NT2/D1 (cell line): ENCODE measurements at regions not wholly inside any gene's neighbourhood (a gene's known extent, or its start where the extent isn't known, plus 50 kb on each side); places are given as distances from the start of the nearest gene placed in this dataset.

Experiments
- DNase-seq: peaks from one replicate; pipeline ENCODE4 v3.0.0-alpha.2; 2011; ENCODE audit warnings: low read depth, low spot score
- H3K27me3 ChIP-seq: 2 replicates; pipeline ENCODE4 v1.6.0; 2011; ENCODE audit warnings: mild to moderate bottlenecking; ENCODE audit not compliant: insufficient read length, insufficient read depth
- H3K36me3 ChIP-seq: 2 replicates; pipeline ENCODE4 v1.6.1; 2011; ENCODE audit warnings: mild to moderate bottlenecking, low read length, mixed read lengths; ENCODE audit not compliant: insufficient read depth, insufficient read length
- H3K4me1 ChIP-seq: 2 replicates; pipeline ENCODE4 v1.5.1; 2011; ENCODE audit not compliant: insufficient read depth, insufficient read length
- H3K4me3 ChIP-seq: 2 replicates; pipeline ENCODE4 v1.5.1; 2011; ENCODE audit warnings: low read depth; ENCODE audit not compliant: insufficient read length
- H3K9ac ChIP-seq: 2 replicates; pipeline ENCODE4 v1.6.0; 2011; ENCODE audit warnings: low read depth; ENCODE audit not compliant: insufficient read length
- H3K9me3 ChIP-seq: 2 replicates; pipeline ENCODE4 v1.5.1; 2011; ENCODE audit warnings: mild to moderate bottlenecking, low read length; ENCODE audit not compliant: insufficient read depth
- SUZ12 ChIP-seq: IDR thresholded peaks from 2 replicates; pipeline ENCODE4 v1.6.1; 2011; ENCODE audit not compliant: insufficient read length, insufficient read depth; ENCODE audit errors: extremely low read depth
- YY1 ChIP-seq: IDR thresholded peaks from 2 replicates; pipeline ENCODE4 v1.6.1; 2011; ENCODE audit not compliant: insufficient read length, insufficient read depth
- ZNF274 ChIP-seq: IDR thresholded peaks from 2 replicates; pipeline ENCODE4 v1.6.1; 2011; ENCODE audit warnings: mild to moderate bottlenecking, low read depth, low read length

DNA sequence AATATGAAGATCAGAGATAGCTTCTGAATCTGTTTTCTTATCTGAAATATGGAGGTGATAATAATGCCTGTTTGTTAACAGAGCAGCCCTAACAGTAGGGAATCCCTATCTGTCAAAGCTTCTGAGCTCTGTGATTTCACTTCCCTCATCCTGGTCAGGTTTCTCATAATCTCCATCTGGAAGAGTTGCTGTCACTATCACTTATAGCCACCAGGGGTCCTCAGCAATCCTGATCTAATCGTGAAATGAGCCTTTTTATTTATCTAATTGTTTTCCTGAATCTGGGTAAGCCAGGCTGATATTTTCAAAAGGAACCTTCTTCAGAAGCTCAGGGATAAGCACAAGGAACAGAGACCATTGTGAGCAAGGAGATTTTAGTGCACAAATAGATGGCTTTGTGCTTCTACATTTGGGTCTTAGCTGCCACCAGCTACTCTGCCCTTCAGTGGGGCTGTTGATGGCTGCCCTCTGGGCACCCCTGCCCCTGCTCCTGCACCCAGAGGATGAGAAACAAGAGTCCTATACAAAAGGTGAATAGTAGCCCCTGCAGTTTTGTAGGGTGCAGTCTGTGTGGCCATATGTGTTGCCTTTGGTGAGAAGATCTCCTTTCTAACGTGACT, 196.4 kb upstream of the RADX start:
- H3K4me1 ChIP-seq: no peaks in the 10 kb centered on the region
- no peaks in the 10 kb centered on the region for H3K36me3 ChIP-seq
- no peaks in the 10 kb centered on the region for H3K9me3 ChIP-seq
- no peaks in the 10 kb centered on the region for H3K27me3 ChIP-seq
- no peak overlapping the region for H3K9ac ChIP-seq
- TF ChIP-seq SUZ12: no peak
- no peak overlapping the region for H3K4me3 ChIP-seq
- peak; percentile 20 for DNase-seq

- Histone ChIP-seq H3K9ac (no peak overlapping the region), H3K4me1 (no peaks in the 10 kb centered on the region), H3K4me3 (no peak overlapping the region), H3K9me3 (no peaks in the 10 kb centered on the region), H3K36me3 (no peaks in the 10 kb centered on the region), H3K27me3 (no peaks in the 10 kb centered on the region)
- DNase-seq: no peak
- TF ChIP-seq SUZ12 (no peak), ZNF274 (no peak), YY1 (no peak)
These were observed 175.1 kb upstream of the RADX start for GRCh38 chrX:106436691-106437090.

DNA sequence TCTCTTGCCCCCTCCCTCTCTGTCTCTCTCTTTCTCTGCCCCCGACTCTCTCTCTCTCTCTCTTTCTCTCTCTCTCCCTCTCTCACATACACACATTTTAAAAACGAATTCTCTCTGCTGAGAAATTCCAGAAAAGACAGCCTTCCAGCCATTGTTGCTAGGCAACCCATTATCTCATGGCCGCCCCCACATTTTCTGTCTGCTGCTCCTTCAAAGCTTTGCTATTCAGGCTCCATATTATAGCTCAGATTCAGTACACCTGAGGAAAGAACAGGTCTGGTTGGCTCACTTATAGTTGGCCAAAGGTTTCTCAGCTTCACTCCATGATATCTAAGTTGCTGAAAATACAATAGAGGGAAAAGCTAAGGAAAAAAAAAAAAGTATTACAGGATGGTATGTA, 174.4 kb upstream of the RADX start:
- H3K9me3 ChIP-seq: no peaks in the 10 kb centered on the region
- H3K9ac ChIP-seq: no peak overlapping the region
- H3K4me3 ChIP-seq: no peak overlapping the region
- no peaks in the 10 kb centered on the region for H3K27me3 ChIP-seq
- DNase-seq: no peak
- H3K36me3 ChIP-seq: no peaks in the 10 kb centered on the region
- H3K4me1 ChIP-seq: no peaks in the 10 kb centered on the region
- TF ChIP-seq SUZ12 (no peak), YY1 (no peak), ZNF274 (no peak)

- no peak overlapping the region for H3K4me3 ChIP-seq
- TF ChIP-seq YY1: no peak
- TF ChIP-seq SUZ12: no peak
- TF ChIP-seq ZNF274: no peak
- no peak overlapping the region for H3K9ac ChIP-seq
- no peaks in the 10 kb centered on the region for H3K9me3 ChIP-seq
- H3K27me3 ChIP-seq: no peaks in the 10 kb centered on the region
- no peaks in the 10 kb centered on the region for H3K36me3 ChIP-seq
- no peak for DNase-seq
- no peaks in the 10 kb centered on the region for H3K4me1 ChIP-seq
These were observed 161.4 kb upstream of the RADX start for GRCh38 chrX:106450405-106450804.

- Histone ChIP-seq H3K36me3 (no peaks in the 10 kb centered on the region), H3K4me1 (no peaks in the 10 kb centered on the region), H3K9ac (no peak overlapping the region), H3K27me3 (no peaks in the 10 kb centered on the region), H3K9me3 (no peaks in the 10 kb centered on the region), H3K4me3 (no peak overlapping the region)
- DNase-seq: no peak
- TF ChIP-seq YY1: no peak
- TF ChIP-seq SUZ12: no peak
These were observed 159.8 kb upstream of the RADX start for GRCh38 chrX:106451933-106452332.

GRCh38 chrX:106454991-106455390, 156.8 kb upstream of the RADX start:
- Histone ChIP-seq H3K9ac (no peak overlapping the region), H3K27me3 (no peaks in the 10 kb centered on the region), H3K4me3 (no peak overlapping the region), H3K36me3 (no peaks in the 10 kb centered on the region), H3K9me3 (no peaks in the 10 kb centered on the region), H3K4me1 (no peaks in the 10 kb centered on the region)
- no peak for DNase-seq
- TF ChIP-seq YY1: no peak
- no peak for TF ChIP-seq ZNF274
- no peak for TF ChIP-seq SUZ12

DNA sequence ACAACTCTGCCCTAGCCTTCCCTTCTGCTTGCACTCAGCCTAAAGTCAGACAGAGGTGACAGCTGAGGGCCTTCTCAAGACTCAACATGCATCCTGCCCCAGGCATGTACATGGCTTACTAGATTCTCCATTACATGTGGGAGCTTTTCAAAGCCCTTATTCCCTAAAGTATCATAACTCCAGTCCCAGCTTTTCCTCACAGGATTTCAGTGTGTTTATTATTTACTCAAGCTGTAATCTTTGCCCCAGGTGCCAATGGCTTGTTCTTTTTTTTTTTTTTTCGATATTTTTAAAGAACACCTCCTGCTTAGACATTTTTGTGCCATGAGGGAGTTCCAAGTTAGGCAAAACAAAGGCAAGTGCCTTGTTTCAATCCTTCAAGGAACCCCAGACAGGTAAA, 154.0 kb upstream of the RADX start:
- H3K4me3 ChIP-seq: no peak overlapping the region
- TF ChIP-seq YY1: no peak
- no peak for TF ChIP-seq SUZ12
- TF ChIP-seq ZNF274: no peak
- no peak for DNase-seq
- H3K27me3 ChIP-seq: no peaks in the 10 kb centered on the region
- H3K4me1 ChIP-seq: no peaks in the 10 kb centered on the region
- H3K9ac ChIP-seq: no peak overlapping the region
- H3K9me3 ChIP-seq: no peaks in the 10 kb centered on the region
- no peaks in the 10 kb centered on the region for H3K36me3 ChIP-seq

GRCh38 chrX:106467422-106467821, 144.4 kb upstream of the RADX start:
- no peaks in the 10 kb centered on the region for H3K36me3 ChIP-seq
- peaks cover 9% of the 10 kb centered on the region; the same call in 1 of the 2 replicates for H3K9me3 ChIP-seq
- H3K9ac ChIP-seq: no peak overlapping the region
- no peaks in the 10 kb centered on the region for H3K4me1 ChIP-seq
- DNase-seq: no peak
- TF ChIP-seq YY1 (no peak), ZNF274 (no peak), SUZ12 (no peak)
- no peaks in the 10 kb centered on the region for H3K27me3 ChIP-seq
- no peak overlapping the region for H3K4me3 ChIP-seq
